WERI-Rb-1 (cell line): ENCODE measurements at regions not wholly inside any gene's neighbourhood (a gene's known extent, or its start where the extent isn't known, plus 50 kb on each side); places are given as distances from the start of the nearest gene placed in this dataset.

ENCODE experiments used
- DNase-seq: peaks from one replicate; pipeline ENCODE4 v3.0.0-alpha.2; 2020
- H3K27ac ChIP-seq: fragments of 250-450 bp; sonication (Bioruptor Pico); 2 replicates; pipeline ENCODE4 v1.5.1; 2020; ENCODE audit warnings: mild to moderate bottlenecking, moderate library complexity
- H3K27me3 ChIP-seq: fragments of 250-450 bp; sonication (Bioruptor Pico); 2 replicates; pipeline ENCODE4 v1.5.1; 2021; ENCODE audit warnings: mild to moderate bottlenecking, low read depth, moderate library complexity; ENCODE audit not compliant: insufficient read depth, severe bottlenecking
- H3K36me3 ChIP-seq: fragments of 250-450 bp; sonication (Bioruptor Pico); 2 replicates; pipeline ENCODE4 v1.5.1; 2020; ENCODE audit warnings: mild to moderate bottlenecking, moderate library complexity
- H3K4me3 ChIP-seq: 2 replicates; pipeline ENCODE4 v1.5.1; 2011; ENCODE audit warnings: low read depth, mild to moderate bottlenecking, control low read depth, low read length
- H3K9me3 ChIP-seq: fragments of 250-450 bp; sonication (Bioruptor Pico); 2 replicates; pipeline ENCODE4 v1.5.1; 2021; ENCODE audit warnings: mild to moderate bottlenecking, moderate library complexity; ENCODE audit not compliant: severe bottlenecking
- TF ChIP-seq, protein P1 (sequence below): IDR thresholded peaks from 2 replicates; pipeline ENCODE4 v1.5.1; 2011; ENCODE audit warnings: low read depth, mild to moderate bottlenecking, control low read depth, inconsistent platforms, low read length

DNA sequence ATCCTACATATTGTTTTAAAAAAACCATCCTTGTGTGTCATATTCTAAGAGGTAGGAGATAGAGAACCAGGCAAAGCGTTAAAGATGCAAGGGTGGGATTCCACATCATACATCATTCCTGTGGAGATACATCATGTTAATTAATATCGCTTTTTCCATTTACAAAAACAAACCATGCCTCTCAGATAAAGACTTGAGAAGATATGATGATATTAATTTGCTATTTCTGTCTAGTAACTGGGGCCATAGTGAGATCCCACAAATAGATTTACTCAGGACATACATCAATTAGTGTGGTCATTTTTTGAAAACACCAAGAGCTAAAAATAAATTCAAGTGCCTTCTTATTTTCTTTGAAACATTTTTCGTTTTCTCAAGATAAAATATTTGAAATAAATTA lies 165.4 kb upstream of the TARS1 start:
- Histone ChIP-seq H3K9me3 (no peaks in the 10 kb centered on the region), H3K4me3 (no peak overlapping the region), H3K36me3 (no peaks in the 10 kb centered on the region), H3K27me3 (peaks cover 54% of the 10 kb centered on the region), H3K27ac (no peak overlapping the region)
- TF ChIP-seq, protein P1, sequence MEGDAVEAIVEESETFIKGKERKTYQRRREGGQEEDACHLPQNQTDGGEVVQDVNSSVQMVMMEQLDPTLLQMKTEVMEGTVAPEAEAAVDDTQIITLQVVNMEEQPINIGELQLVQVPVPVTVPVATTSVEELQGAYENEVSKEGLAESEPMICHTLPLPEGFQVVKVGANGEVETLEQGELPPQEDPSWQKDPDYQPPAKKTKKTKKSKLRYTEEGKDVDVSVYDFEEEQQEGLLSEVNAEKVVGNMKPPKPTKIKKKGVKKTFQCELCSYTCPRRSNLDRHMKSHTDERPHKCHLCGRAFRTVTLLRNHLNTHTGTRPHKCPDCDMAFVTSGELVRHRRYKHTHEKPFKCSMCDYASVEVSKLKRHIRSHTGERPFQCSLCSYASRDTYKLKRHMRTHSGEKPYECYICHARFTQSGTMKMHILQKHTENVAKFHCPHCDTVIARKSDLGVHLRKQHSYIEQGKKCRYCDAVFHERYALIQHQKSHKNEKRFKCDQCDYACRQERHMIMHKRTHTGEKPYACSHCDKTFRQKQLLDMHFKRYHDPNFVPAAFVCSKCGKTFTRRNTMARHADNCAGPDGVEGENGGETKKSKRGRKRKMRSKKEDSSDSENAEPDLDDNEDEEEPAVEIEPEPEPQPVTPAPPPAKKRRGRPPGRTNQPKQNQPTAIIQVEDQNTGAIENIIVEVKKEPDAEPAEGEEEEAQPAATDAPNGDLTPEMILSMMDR, result no peak
- DNase-seq, result no peak

DNA sequence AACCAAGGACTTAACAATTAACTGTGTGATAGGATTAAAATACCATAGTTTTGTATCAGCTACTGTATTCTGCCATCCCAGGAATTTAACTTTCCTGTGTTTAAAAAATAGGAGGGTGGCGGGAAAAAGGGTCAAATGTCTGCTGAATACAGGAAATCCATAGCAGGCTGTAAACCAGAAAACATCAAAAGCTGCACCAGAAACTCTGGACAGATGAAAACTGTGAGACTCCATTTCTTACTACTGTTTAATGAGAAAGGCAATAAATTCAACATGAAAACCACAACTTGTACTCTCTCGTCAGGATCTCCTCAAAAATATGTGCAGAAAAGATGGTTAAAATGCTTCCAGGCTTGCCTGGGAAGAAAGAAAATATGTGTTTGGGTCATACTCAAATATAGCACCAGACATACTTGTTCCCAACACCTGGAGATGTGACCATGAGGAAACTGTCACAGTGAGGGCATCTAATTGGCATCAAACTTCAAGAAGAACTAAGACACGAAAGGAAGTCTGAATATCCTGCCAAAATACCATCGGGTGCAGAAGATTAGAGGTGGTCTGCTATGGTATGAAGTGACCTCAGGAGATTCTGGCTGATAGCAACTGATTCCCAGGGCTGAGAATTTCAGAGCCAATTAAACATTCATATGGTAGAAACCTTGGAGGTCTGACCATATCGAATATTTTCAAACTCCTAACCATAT lies 164.7 kb upstream of the TARS1 start:
- Histone ChIP-seq H3K9me3 (no peaks in the 10 kb centered on the region), H3K27me3 (peaks cover 50% of the 10 kb centered on the region), H3K36me3 (no peaks in the 10 kb centered on the region), H3K27ac (no peak overlapping the region), H3K4me3 (no peak overlapping the region)
- TF ChIP-seq, protein P1, result no peak
- no peak for DNase-seq

DNA sequence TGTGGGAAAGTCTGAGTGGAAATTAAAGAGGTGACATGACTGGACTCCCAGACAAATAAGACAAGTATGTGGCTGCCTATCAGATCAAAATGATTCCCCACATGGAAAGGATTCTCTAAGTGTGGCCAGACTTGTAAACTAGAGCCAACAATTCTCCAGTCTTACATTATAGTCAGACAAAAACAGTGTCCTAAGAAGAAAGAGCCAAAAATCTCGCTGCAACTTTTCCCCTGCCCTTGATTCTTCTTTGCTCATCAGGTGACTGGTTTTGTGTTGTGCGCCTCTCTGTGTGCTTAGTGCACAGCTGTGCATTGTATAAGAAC lies 164.2 kb upstream of the TARS1 start:
- Histone ChIP-seq H3K36me3 (no peaks in the 10 kb centered on the region), H3K9me3 (no peaks in the 10 kb centered on the region), H3K4me3 (no peak overlapping the region), H3K27ac (no peak overlapping the region), H3K27me3 (peaks cover 50% of the 10 kb centered on the region)
- no peak for DNase-seq
- TF ChIP-seq, protein P1, result no peak

GRCh38 chr5:33277061-33277650 lies 163.6 kb upstream of the TARS1 start:
- Histone ChIP-seq H3K27me3 (peaks cover 52% of the 10 kb centered on the region), H3K27ac (no peak overlapping the region), H3K9me3 (no peaks in the 10 kb centered on the region), H3K4me3 (no peak overlapping the region), H3K36me3 (no peaks in the 10 kb centered on the region)
- DNase-seq, result no peak
- TF ChIP-seq, protein P1, result no peak

DNA sequence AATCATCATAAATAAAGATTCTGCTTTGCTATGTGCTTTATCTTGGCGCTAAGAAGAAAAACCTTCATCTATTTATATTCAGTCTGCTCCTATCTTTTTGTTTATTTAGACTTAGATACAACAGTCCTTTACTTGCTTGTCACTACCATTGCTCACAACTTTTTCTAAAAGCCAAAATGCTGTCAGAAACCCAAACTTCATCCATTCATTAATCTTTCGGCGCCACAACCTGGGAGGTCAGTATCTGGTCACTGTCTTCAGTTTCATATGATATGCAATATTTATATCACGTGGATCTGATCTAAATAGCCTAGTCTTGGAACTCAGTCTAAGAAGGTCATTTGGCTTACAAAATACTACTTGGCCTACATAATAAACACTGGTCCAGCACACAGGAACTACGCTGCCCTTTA lies 159.3 kb upstream of the TARS1 start:
- no peak overlapping the region for H3K4me3 ChIP-seq
- peaks cover 64% of the 10 kb centered on the region for H3K27me3 ChIP-seq
- TF ChIP-seq, protein P1, result no peak
- DNase-seq, result no peak
- no peak overlapping the region for H3K27ac ChIP-seq
- H3K9me3 ChIP-seq, result no peaks in the 10 kb centered on the region
- H3K36me3 ChIP-seq, result no peaks in the 10 kb centered on the region

- Histone ChIP-seq H3K36me3 (no peaks in the 10 kb centered on the region), H3K4me3 (no peak overlapping the region), H3K27ac (no peak overlapping the region), H3K9me3 (no peaks in the 10 kb centered on the region), H3K27me3 (peaks cover 66% of the 10 kb centered on the region)
- DNase-seq, result no peak
- TF ChIP-seq, protein P1, result no peak
Measured at GRCh38 chr5:33282157-33282556, 158.6 kb upstream of the TARS1 start.
